HL-60/S4 treated with retinoic acid at 250 ng/mL for 4 days and 3 days (cell line): ENCODE measurements at regions not wholly inside any gene's neighbourhood (a gene's known extent, or its start where the extent isn't known, plus 50 kb on each side); places are given as distances from the start of the nearest gene placed in this dataset.
"Not testable (repeated sequence)": the region's sequence is repeated elsewhere in the genome, so short reads cannot be mapped to it uniquely, and the experiment has no call there.

Experiments used
- in situ Hi-C: fragments of 300-500 bp; cut with MboI; formaldehyde crosslinking; loops from 2 replicates; pipeline ENCODE4 v1.7.0; 2022; ENCODE audit warnings: low sequenced_read_pairs

- in situ Hi-C loops = no loop called here
Observed at GRCh38 chr4:42205541-42205940, 53.1 kb upstream of the BEND4 start.

- in situ Hi-C loops = no loop called here
Observed at GRCh38 chr4:42216664-42217063, 64.2 kb upstream of the BEND4 start.

GRCh38 chr4:42225286-42225685 is 72.8 kb upstream of the BEND4 start:
- in situ Hi-C loops = no loop called here

- in situ Hi-C loops = no loop called here
Observed at GRCh38 chr4:42234817-42235216, 82.4 kb upstream of the BEND4 start.

- in situ Hi-C loops = no loop called here
Observed at GRCh38 chr4:42235304-42236021, 83.0 kb upstream of the BEND4 start.

- in situ Hi-C loops = no loop called here
Observed at GRCh38 chr4:42237010-42237409, 84.6 kb upstream of the BEND4 start.

- in situ Hi-C loops = no loop called here
Observed at GRCh38 chr4:42237451-42237850, 85.0 kb upstream of the BEND4 start.

- in situ Hi-C loops = no loop called here
Observed at GRCh38 chr4:42248972-42249371, 96.5 kb upstream of the BEND4 start.

GRCh38 chr4:42252315-42252714 is 99.9 kb upstream of the BEND4 start:
- in situ Hi-C loops = no loop called here

- in situ Hi-C loops = not testable (repeated sequence)
Observed at GRCh38 chr4:42257645-42258044, 105.2 kb upstream of the BEND4 start.

GRCh38 chr4:42262701-42263490 is 110.4 kb upstream of the BEND4 start:
- in situ Hi-C loops = no loop called here

GRCh38 chr4:42265782-42266602 is 113.5 kb upstream of the BEND4 start:
- in situ Hi-C loops = no loop called here

- in situ Hi-C loops = no loop called here
Observed at GRCh38 chr4:42267724-42268123, 115.3 kb upstream of the BEND4 start.

- in situ Hi-C loops = no loop called here
Observed at GRCh38 chr4:42268824-42269223, 116.4 kb upstream of the BEND4 start.

- in situ Hi-C loops = no loop called here
Observed at GRCh38 chr4:42271096-42271495, 118.6 kb upstream of the BEND4 start.

- in situ Hi-C loops = loop anchor here (25.0 kb wide), 1 partner anchor 315 kb away; no protein-coding TSS in a partner anchor
Observed at GRCh38 chr4:42277291-42277690, 120.0 kb upstream of the SHISA3 start.

- in situ Hi-C loops = loop anchor here (25.0 kb wide), 1 partner anchor 317 kb away; no protein-coding TSS in a partner anchor
Observed at GRCh38 chr4:42278709-42279324, 118.5 kb upstream of the SHISA3 start.

GRCh38 chr4:42280327-42281095 is 116.8 kb upstream of the SHISA3 start:
- in situ Hi-C loops = loop anchor here (25.0 kb wide), 1 partner anchor 318 kb away; no protein-coding TSS in a partner anchor

GRCh38 chr4:42281324-42282020 is 115.8 kb upstream of the SHISA3 start:
- in situ Hi-C loops = loop anchor here (25.0 kb wide), 1 partner anchor 319 kb away; no protein-coding TSS in a partner anchor
